K562 (cell line): ENCODE measurements at regions not wholly inside any gene's neighbourhood (a gene's known extent, or its start where the extent isn't known, plus 50 kb on each side); places are given as distances from the start of the nearest gene placed in this dataset.

Experiments
- ATAC-seq: fragments of 200-7000 bp; cut with Tn5 transposase; 3 replicates; pipeline ENCODE4 v1.9.1; 2020; ENCODE audit warnings: moderate library complexity
- BruUV-seq: library from RNA; stranded (reverse); fragments of 400-500 nt; replicated peaks from 2 replicates; lab custom pipeline; 2021; lab: Mats Ljungman, UMichigan
- CTCF ChIA-PET: fragments of 300-600 bp; formaldehyde crosslinking; extraction: SDS; loops from one replicate; lab custom pipeline; 2021; ENCODE audit warnings: low intra/inter-chr PET ratio; lab: Yijun Ruan, JAX
- POLR2A ChIA-PET: fragments of 300-600, 350-650 bp; sonication (Branson Sonifier 250); formaldehyde crosslinking; extraction: SDS; loops from one replicate; lab custom pipeline; 2021; ENCODE audit warnings: antibody characterized with exemption, inconsistent platforms; lab: Yijun Ruan, JAX
- DNase-seq, 4 experiments: peaks; one replicate each; pipeline versions ENCODE4 v3.0.0 to v3.0.0-alpha.2; 2011 to 2018; ENCODE audit warnings: low spot score in 3 of 4, mixed read lengths in 3 of 4; ENCODE audit errors: extremely low read depth in 1 of 4
- FAIRE-seq: peaks from 2 replicates; lab custom pipeline; 2011; peaks lifted over from hg19 to GRCh38; lab: Jason Lieb, UNC
- H2AFZ ChIP-seq: 2 replicates; pipeline ENCODE4 v1.6.0; 2011; ENCODE audit warnings: low read depth, low read length, control low read depth, inconsistent platforms
- H3K27ac ChIP-seq: fragments of 200-600 bp; 3 replicates; pipeline ENCODE4 v1.8.0; 2011; ENCODE audit warnings: low read depth, mild to moderate bottlenecking, control low read depth, inconsistent platforms, low read length, moderate library complexity, mixed read lengths; ENCODE audit errors: extremely low read depth
- H3K27me3 ChIP-seq, 2 experiments: fragments of 300-600 bp in 1 of 2; 2 replicates in 1 of 2; 3 replicates in 1 of 2; pipeline versions ENCODE4 v1.6.0 to v1.8.0; 2011; ENCODE audit warnings: inconsistent platforms in 2 of 2, low read length in 2 of 2, mild to moderate bottlenecking in 1 of 2, mixed read lengths in 1 of 2, moderate library complexity in 1 of 2; ENCODE audit not compliant: control insufficient read depth in 2 of 2, insufficient read depth in 2 of 2
- H3K36me3 ChIP-seq: fragments of 300-600 bp; 3 replicates; pipeline ENCODE4 v1.8.0; 2011; ENCODE audit warnings: mild to moderate bottlenecking, low read length, inconsistent platforms; ENCODE audit not compliant: control insufficient read depth, insufficient read depth
- H3K4me1 ChIP-seq, 2 experiments: fragments of 200-600 bp in 1 of 2; replicated peaks in 1 of 2; 2 replicates in 1 of 2; 3 replicates in 1 of 2; pipeline versions ENCODE4 v1.5.1 to v1.8.0; 2011; ENCODE audit warnings: inconsistent platforms in 2 of 2, low read length in 2 of 2, mild to moderate bottlenecking in 1 of 2, mixed read lengths in 1 of 2, moderate library complexity in 1 of 2; ENCODE audit not compliant: control insufficient read depth in 2 of 2, insufficient read depth in 2 of 2
- H3K4me2 ChIP-seq: 2 replicates; pipeline ENCODE4 v1.6.1; 2011; ENCODE audit warnings: low read length, control low read depth, inconsistent platforms, mixed read lengths; ENCODE audit not compliant: insufficient read depth
- H3K4me3 ChIP-seq: fragments of 200-600 bp; sonication (generic), shearing (Covaris generic); 2 replicates; pipeline ENCODE4 v1.5.1; 2016; ENCODE audit warnings: control low read depth, inconsistent platforms
- H3K79me2 ChIP-seq: fragments of 200-600 bp; 3 replicates; pipeline ENCODE4 v1.8.0; 2011; ENCODE audit warnings: low read length, inconsistent platforms; ENCODE audit not compliant: control insufficient read depth, insufficient read depth
- H3K9ac ChIP-seq, 2 experiments: 2 replicates each; pipeline versions ENCODE4 v1.6.0 to v1.6.1; 2011; ENCODE audit warnings: low read depth in 2 of 2, low read length in 2 of 2, control low read depth in 1 of 2, inconsistent platforms in 1 of 2, mild to moderate bottlenecking in 1 of 2, mixed read lengths in 1 of 2; ENCODE audit not compliant: insufficient read depth in 1 of 2
- H3K9me1 ChIP-seq: one replicate; pipeline ENCODE4 v1.6.0; 2011; ENCODE audit warnings: inconsistent platforms, mild to moderate bottlenecking, low read length, moderate library complexity; ENCODE audit not compliant: control insufficient read depth, insufficient read depth
- H3K9me3 ChIP-seq: replicated peaks from 2 replicates; pipeline ENCODE4 v1.5.1; 2011; ENCODE audit warnings: low read depth, low read length, inconsistent platforms; ENCODE audit not compliant: control insufficient read depth, insufficient read depth
- H4K20me1 ChIP-seq: replicated peaks from 2 replicates; pipeline ENCODE4 v1.6.1; 2011; ENCODE audit warnings: low read length, inconsistent platforms, mixed read lengths; ENCODE audit not compliant: control insufficient read depth, insufficient read depth
- MBD1 ChIP-seq: fragments of 250-450 bp; sonication (Bioruptor Pico); IDR thresholded peaks from 2 replicates; pipeline ENCODE4 v1.8.0; 2022; ENCODE audit warnings: inconsistent platforms
- PCBP2 ChIP-seq: fragments of 200-400 bp; formaldehyde crosslinking; IDR thresholded peaks from 2 replicates; pipeline ENCODE4 v1.6.1; 2018; ENCODE audit warnings: low read length, low read depth, mild to moderate bottlenecking, moderate library complexity; ENCODE audit not compliant: poor library complexity, severe bottlenecking
- PHF21A ChIP-seq: fragments of 450-650 bp; IDR thresholded peaks from 2 replicates; pipeline ENCODE4 v1.6.1; 2017; ENCODE audit warnings: low read depth, borderline replicate concordance
- SIN3B ChIP-seq: fragments of 450-650 bp; IDR thresholded peaks from 2 replicates; pipeline ENCODE4 v1.6.1; 2017; ENCODE audit warnings: low read depth, mild to moderate bottlenecking, moderate library complexity
- SMAD2 ChIP-seq: fragments of 150-350 bp; IDR thresholded peaks from 2 replicates; pipeline ENCODE4 v1.6.1; 2014; ENCODE audit warnings: low read depth, mild to moderate bottlenecking, low read length
- ZBTB43 ChIP-seq: sonication (generic); formaldehyde crosslinking; IDR thresholded peaks from 2 replicates; pipeline ENCODE4 v1.8.0; 2023; ENCODE audit warnings: mild to moderate bottlenecking, missing genetic modification reagents
- ZNF12 ChIP-seq: sonication (generic); formaldehyde crosslinking; IDR thresholded peaks from 2 replicates; pipeline ENCODE4 v1.4.0; 2020; ENCODE audit warnings: mild to moderate bottlenecking, missing genetic modification reagents
- WGBS: fragments of 100-300 bp; shearing (Covaris generic); methylation state at CpG from one replicate; pipeline ENCODE4 v1.1.6; 2016; ENCODE audit warnings: low coverage, mixed read lengths; ENCODE audit not compliant: insufficient coverage; ENCODE audit errors: missing lambda C conversion rate; 5-methylcytosine and 5-hydroxymethylcytosine counted together
- in situ Hi-C: fragments of 300-500 bp; cut with MboI; formaldehyde crosslinking; loops from 4 replicates; pipeline ENCODE4 v1.15.0; 2018; ENCODE audit warnings: inconsistent platforms, mixed read lengths
- intact Hi-C: fragments of 100-400 bp; cut with micrococcal nuclease; formaldehyde crosslinking; loops from 2 replicates; pipeline ENCODE4 v1.14.2; 2022

GRCh38 chr4:14621731-14622463 lies 380.4 kb upstream of the CPEB2 start:
- FAIRE-seq (no peak), ATAC-seq (no peak), DNase-seq (no peak)
- Histone ChIP-seq H3K4me3 (no peak overlapping the region), H3K9ac (no peak overlapping the region), H3K27me3 (no peaks in the 10 kb centered on the region), H3K27ac (no peak overlapping the region), H3K9me1 (no peaks in the 10 kb centered on the region), H3K36me3 (no peaks in the 10 kb centered on the region), H3K9me3 (0 out of 2 replicates have a peak, but pooled peaks cover 2% of the 10 kb centered on the region), H3K4me2 (no peak overlapping the region), H3K79me2 (no peaks in the 10 kb centered on the region), H3K4me1 (no peaks in the 10 kb centered on the region)
- WGBS, result under 1% methylated on average over 7 of the region's 7 CpGs
- in situ Hi-C loops (no loop called here), intact Hi-C loops (no loop called here)
- BruUV-seq, result no TSS peak
- ChIA-PET POLR2A (no interaction called here), CTCF (no interaction called here)
- TF ChIP-seq SIN3B (no peak), PCBP2 (no peak), SMAD2 (no peak), PHF21A (no peak), ZNF12 (no peak), MBD1 (no peak), ZBTB43 (CRISPR knock-in tag) (no peak)
- TF ChIP-seq, all 486 proteins: peak for 0
- H2AFZ ChIP-seq, result no peak overlapping the region
- no peaks in the 10 kb centered on the region for H4K20me1 ChIP-seq
